ENCODE measurements at regions not wholly inside any gene's neighbourhood (a gene's known extent, or its start where the extent isn't known, plus 50 kb on each side); places are given as distances from the start of the nearest gene placed in this dataset.

GRCh38 chr6:221531-222349, 70.5 kb upstream of the DUSP22 start:
- H3K9me3 ChIP-seq, result no peaks in the 10 kb centered on the region
- WGBS, 3 donors, result 63 to 67% (median 67%) methylated on average over 14 of the region's 14 CpGs
- no peak for TF ChIP-seq CTCF (IDR thresholded peaks at IDR 0.05)
- no peak for TF ChIP-seq EP300 (IDR thresholded peaks at IDR 0.05)
- no peak for TF ChIP-seq POLR2A (IDR thresholded peaks at IDR 0.05)
- no peaks in the 10 kb centered on the region for H3K27me3 ChIP-seq
- no peaks in the 10 kb centered on the region for H3K4me1 ChIP-seq (ENCODE audit: insufficient read depth)
- no peak overlapping the region for H3K4me3 ChIP-seq
- DNase-seq, result no peak
- H3K36me3 ChIP-seq, result no peaks in the 10 kb centered on the region
- no peak overlapping the region for H3K27ac ChIP-seq
- intact Hi-C loops (cut with DNase I), result loop anchor here in 1 of 4 donors (2.0 kb wide), 1 partner anchor 35 kb away; no protein-coding TSS in a partner anchor

- H3K36me3 ChIP-seq, result no peaks in the 10 kb centered on the region
- no peak overlapping the region for H3K27ac ChIP-seq
- WGBS, 3 donors, result 65 to 77% (median 77%) methylated on average over 5 of the region's 5 CpGs
- intact Hi-C loops (cut with DNase I), result no loop called here
- no peaks in the 10 kb centered on the region for H3K27me3 ChIP-seq
- H3K4me3 ChIP-seq, result no peak overlapping the region
- TF ChIP-seq EP300 (IDR thresholded peaks at IDR 0.05), result no peak
- no peak for TF ChIP-seq POLR2A (IDR thresholded peaks at IDR 0.05)
- no peak for TF ChIP-seq CTCF (IDR thresholded peaks at IDR 0.05)
- H3K4me1 ChIP-seq (ENCODE audit: insufficient read depth), result no peaks in the 10 kb centered on the region
- no peaks in the 10 kb centered on the region for H3K9me3 ChIP-seq
- no peak for DNase-seq
Observed at GRCh38 chr6:222468-222867, 69.8 kb upstream of the DUSP22 start.

GRCh38 chr6:223136-223535, 69.2 kb upstream of the DUSP22 start:
- no peaks in the 10 kb centered on the region for H3K9me3 ChIP-seq
- no peaks in the 10 kb centered on the region for H3K4me1 ChIP-seq (ENCODE audit: insufficient read depth)
- WGBS, 3 donors, result 66 to 72% (median 69%) methylated on average over 9 of the region's 9 CpGs
- no peak for DNase-seq
- no peak overlapping the region for H3K27ac ChIP-seq
- TF ChIP-seq POLR2A (IDR thresholded peaks at IDR 0.05) (no peak), CTCF (IDR thresholded peaks at IDR 0.05) (no peak), EP300 (IDR thresholded peaks at IDR 0.05) (no peak)
- H3K27me3 ChIP-seq, result no peaks in the 10 kb centered on the region
- H3K4me3 ChIP-seq, result no peak overlapping the region
- H3K36me3 ChIP-seq, result no peaks in the 10 kb centered on the region
- intact Hi-C loops (cut with DNase I), result no loop called here

GRCh38 chr6:223763-224162, 68.5 kb upstream of the DUSP22 start:
- Histone ChIP-seq H3K27me3 (no peaks in the 10 kb centered on the region), H3K27ac (no peak overlapping the region), H3K9me3 (no peaks in the 10 kb centered on the region), H3K4me3 (no peak overlapping the region), H3K4me1 (ENCODE audit: insufficient read depth) (no peaks in the 10 kb centered on the region), H3K36me3 (no peaks in the 10 kb centered on the region)
- TF ChIP-seq EP300 (IDR thresholded peaks at IDR 0.05) (no peak), CTCF (IDR thresholded peaks at IDR 0.05) (no peak), POLR2A (IDR thresholded peaks at IDR 0.05) (no peak)
- 87 to 92% (median 90%) methylated on average over 12 of the region's 12 CpGs for whole genome bisulfite sequencing, 3 donors
- intact Hi-C loops (cut with DNase I), result no loop called here
- DNase-seq, result no peak
